Neural progenitor cell (in vitro differentiated cells): ENCODE measurements at regions not wholly inside any gene's neighbourhood (a gene's known extent, or its start where the extent isn't known, plus 50 kb on each side); places are given as distances from the start of the nearest gene placed in this dataset.

ENCODE experiments used
- CTCF ChIP-seq: fragments of 200-600 bp; sonication (generic); IDR thresholded peaks from 2 replicates; pipeline ENCODE4 v1.5.1; 2017; ENCODE audit warnings: antibody characterized with exemption, mild to moderate bottlenecking
- EZH2 ChIP-seq: fragments of 200-600 bp; sonication (generic); IDR thresholded peaks from 2 replicates; pipeline ENCODE4 v1.6.1; 2017; ENCODE audit warnings: antibody characterized with exemption, mild to moderate bottlenecking, moderate library complexity
- EZH2phosphoT487 ChIP-seq: fragments of 200-600 bp; sonication (generic); IDR thresholded peaks from 2 replicates; pipeline ENCODE4 v1.6.1; 2017; ENCODE audit warnings: antibody characterized with exemption

GRCh38 chr7:156560696-156561095 lies 79.9 kb upstream of the RNF32 start:
- TF ChIP-seq EZH2 (no peak), CTCF (no peak), EZH2phosphoT487 (no peak)
